MM.1S (cell line): ENCODE measurements at regions not wholly inside any gene's neighbourhood (a gene's known extent, or its start where the extent isn't known, plus 50 kb on each side); places are given as distances from the start of the nearest gene placed in this dataset.

Experiments used
- EZH2 ChIP-seq: fragments of 300-600 bp; sonication (generic); optimal IDR thresholded peaks from 2 replicates; pipeline ENCODE3; 2017; ENCODE audit warnings: low read depth, mild to moderate bottlenecking, antibody characterized with exemption, low read length, mixed read lengths
- TF ChIP-seq, protein P1 (sequence below): fragments of 300-600 bp; sonication (generic); IDR thresholded peaks from 2 replicates; pipeline ENCODE4 v1.5.1; 2016; ENCODE audit warnings: antibody characterized with exemption, low read length, mixed read lengths

DNA sequence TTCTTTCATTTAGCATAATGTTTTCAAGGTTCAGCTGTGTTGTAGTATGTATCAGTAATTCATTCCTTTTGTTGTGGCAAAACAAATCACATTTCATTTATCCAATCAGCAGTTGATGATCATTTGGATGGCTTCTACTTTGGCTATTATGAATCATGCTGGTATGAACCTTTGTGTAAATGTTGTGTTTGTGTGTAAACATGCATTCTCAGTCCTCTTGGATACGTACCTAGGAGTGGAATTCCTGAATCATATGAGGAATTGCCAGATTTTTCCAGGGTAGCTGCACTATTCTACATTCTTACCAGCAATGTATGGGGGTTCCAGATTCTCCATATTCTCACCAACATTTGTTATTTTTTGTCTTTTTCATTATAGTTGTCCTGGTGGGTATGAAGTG, 578.5 kb upstream of the MKI67 start:
- TF ChIP-seq, protein P1, sequence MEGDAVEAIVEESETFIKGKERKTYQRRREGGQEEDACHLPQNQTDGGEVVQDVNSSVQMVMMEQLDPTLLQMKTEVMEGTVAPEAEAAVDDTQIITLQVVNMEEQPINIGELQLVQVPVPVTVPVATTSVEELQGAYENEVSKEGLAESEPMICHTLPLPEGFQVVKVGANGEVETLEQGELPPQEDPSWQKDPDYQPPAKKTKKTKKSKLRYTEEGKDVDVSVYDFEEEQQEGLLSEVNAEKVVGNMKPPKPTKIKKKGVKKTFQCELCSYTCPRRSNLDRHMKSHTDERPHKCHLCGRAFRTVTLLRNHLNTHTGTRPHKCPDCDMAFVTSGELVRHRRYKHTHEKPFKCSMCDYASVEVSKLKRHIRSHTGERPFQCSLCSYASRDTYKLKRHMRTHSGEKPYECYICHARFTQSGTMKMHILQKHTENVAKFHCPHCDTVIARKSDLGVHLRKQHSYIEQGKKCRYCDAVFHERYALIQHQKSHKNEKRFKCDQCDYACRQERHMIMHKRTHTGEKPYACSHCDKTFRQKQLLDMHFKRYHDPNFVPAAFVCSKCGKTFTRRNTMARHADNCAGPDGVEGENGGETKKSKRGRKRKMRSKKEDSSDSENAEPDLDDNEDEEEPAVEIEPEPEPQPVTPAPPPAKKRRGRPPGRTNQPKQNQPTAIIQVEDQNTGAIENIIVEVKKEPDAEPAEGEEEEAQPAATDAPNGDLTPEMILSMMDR, result no peak
- TF ChIP-seq EZH2, result no peak
